ENCODE measurements at regions not wholly inside any gene's neighbourhood (a gene's known extent, or its start where the extent isn't known, plus 50 kb on each side); places are given as distances from the start of the nearest gene placed in this dataset.
"Not testable (repeated sequence)": the region's sequence is repeated elsewhere in the genome, so short reads cannot be mapped to it uniquely, and the experiment has no call there.

- DNase-seq (ENCODE audit: low spot score) = no peak
Observed at GRCh38 chr2:2590841-2591541, 259.9 kb upstream of the MYT1L start.

GRCh38 chr2:2590141-2590540, 259.1 kb upstream of the MYT1L start:
- no peak for DNase-seq (ENCODE audit: low spot score)

GRCh38 chr2:2588777-2589176, 257.7 kb upstream of the MYT1L start:
- DNase-seq (ENCODE audit: low spot score) = no peak

- no peak for DNase-seq (ENCODE audit: low spot score)
Observed at GRCh38 chr2:2587354-2587753, 256.3 kb upstream of the MYT1L start.

GRCh38 chr2:2586931-2587330, 255.9 kb upstream of the MYT1L start:
- no peak for DNase-seq (ENCODE audit: low spot score)

GRCh38 chr2:2586068-2586776, 255.1 kb upstream of the MYT1L start:
- DNase-seq (ENCODE audit: low spot score) = no peak

GRCh38 chr2:2582998-2583545, 252.0 kb upstream of the MYT1L start:
- no peak for DNase-seq (ENCODE audit: low spot score)

- no peak for DNase-seq (ENCODE audit: low spot score)
Observed at GRCh38 chr2:2581331-2582159, 250.5 kb upstream of the MYT1L start.

- DNase-seq (ENCODE audit: low spot score) = not testable (repeated sequence)
Observed at GRCh38 chr2:2580841-2581240, 249.8 kb upstream of the MYT1L start.

- no peak for DNase-seq (ENCODE audit: low spot score)
Observed at GRCh38 chr2:2580341-2580740, 249.3 kb upstream of the MYT1L start.

- no peak for DNase-seq (ENCODE audit: low spot score)
Observed at GRCh38 chr2:2579814-2580213, 248.7 kb upstream of the MYT1L start.

GRCh38 chr2:2577407-2577831, 246.3 kb upstream of the MYT1L start:
- DNase-seq (ENCODE audit: low spot score) = no peak

- DNase-seq (ENCODE audit: low spot score) = no peak
Observed at GRCh38 chr2:2575870-2576386, 244.9 kb upstream of the MYT1L start.

GRCh38 chr2:2575181-2575577, 244.1 kb upstream of the MYT1L start:
- no peak for DNase-seq (ENCODE audit: low spot score)

GRCh38 chr2:2574401-2575180, 243.5 kb upstream of the MYT1L start:
- DNase-seq (ENCODE audit: low spot score) = no peak

- peak; percentile 24 for DNase-seq (ENCODE audit: low spot score)
Observed at GRCh38 chr2:2573658-2574293, 242.7 kb upstream of the MYT1L start.

- DNase-seq (ENCODE audit: low spot score) = no peak
Observed at GRCh38 chr2:2573205-2573604, 242.1 kb upstream of the MYT1L start.

GRCh38 chr2:2572393-2573204, 241.5 kb upstream of the MYT1L start:
- DNase-seq (ENCODE audit: low spot score) = no peak

GRCh38 chr2:2571301-2572150, 240.5 kb upstream of the MYT1L start:
- no peak for DNase-seq (ENCODE audit: low spot score)

All from RKO (cell line).